Liver (tissue), 3 donors: ENCODE measurements at regions not wholly inside any gene's neighbourhood (a gene's known extent, or its start where the extent isn't known, plus 50 kb on each side); places are given as distances from the start of the nearest gene placed in this dataset.

Experiments used
- EGR1 ChIP-seq, 2 donors: IDR thresholded peaks; 2 replicates each; pipeline ENCODE4 v1.6.1; 2016 to 2018; ENCODE audit warnings: antibody characterized with exemption in 2 of 2, low read depth in 2 of 2
- FOXA1 ChIP-seq: IDR thresholded peaks from 2 replicates; pipeline ENCODE4 v1.6.1; 2016; ENCODE audit warnings: antibody characterized with exemption
- GABPA ChIP-seq, 2 donors: IDR thresholded peaks in 1 of 2; conservative IDR thresholded peaks in 1 of 2; 2 replicates each; pipeline ENCODE4 v1.6.1; 2016; ENCODE audit warnings: antibody characterized with exemption in 2 of 2, mild to moderate bottlenecking in 1 of 2, moderate library complexity in 1 of 2
- HNF4G ChIP-seq: IDR thresholded peaks from 2 replicates; pipeline ENCODE4 v1.6.1; 2016; ENCODE audit warnings: antibody characterized with exemption
- JUND ChIP-seq, 2 donors: IDR thresholded peaks; 2 replicates each; pipeline ENCODE4 v1.6.1; 2016; ENCODE audit warnings: antibody characterized with exemption in 2 of 2
- RAD21 ChIP-seq, 2 donors: IDR thresholded peaks; 2 replicates each; pipeline ENCODE4 v1.6.1; 2016; ENCODE audit warnings: antibody characterized with exemption in 2 of 2, mild to moderate bottlenecking in 2 of 2
- SP1 ChIP-seq: IDR thresholded peaks from 2 replicates; pipeline ENCODE4 v1.6.1; 2018; ENCODE audit warnings: antibody characterized with exemption, mild to moderate bottlenecking
- TAF1 ChIP-seq: conservative IDR thresholded peaks from 2 replicates; pipeline ENCODE4 v1.6.1; 2016; ENCODE audit warnings: antibody characterized with exemption, mild to moderate bottlenecking
- YY1 ChIP-seq: IDR thresholded peaks from 2 replicates; pipeline ENCODE4 v1.6.1; 2016; ENCODE audit warnings: antibody characterized with exemption, mild to moderate bottlenecking
- TF ChIP-seq, protein P1 (sequence below): fragments of 150-350 bp; IDR thresholded peaks from 2 replicates; pipeline ENCODE4 v1.5.1; 2017; ENCODE audit warnings: improper control_type of control experiment, low read depth, low read length; ENCODE audit not compliant: missing input control
- TF ChIP-seq, protein P2 (sequence below): IDR thresholded peaks from 2 replicates; pipeline ENCODE4 v1.6.1; 2016; ENCODE audit warnings: antibody characterized with exemption, mild to moderate bottlenecking
- TF ChIP-seq, protein P3 (sequence below): IDR thresholded peaks from 2 replicates; pipeline ENCODE4 v1.6.1; 2016; ENCODE audit warnings: antibody characterized with exemption
- TF ChIP-seq, protein P4 (sequence below): IDR thresholded peaks from 2 replicates; pipeline ENCODE4 v1.6.1; 2016; ENCODE audit warnings: antibody characterized with exemption
- TF ChIP-seq, protein P5 (sequence below): IDR thresholded peaks from 2 replicates; pipeline ENCODE4 v1.6.1; 2016; ENCODE audit warnings: antibody characterized with exemption
- donor health status: healthy.
- donor health status: healthy.

DNA sequence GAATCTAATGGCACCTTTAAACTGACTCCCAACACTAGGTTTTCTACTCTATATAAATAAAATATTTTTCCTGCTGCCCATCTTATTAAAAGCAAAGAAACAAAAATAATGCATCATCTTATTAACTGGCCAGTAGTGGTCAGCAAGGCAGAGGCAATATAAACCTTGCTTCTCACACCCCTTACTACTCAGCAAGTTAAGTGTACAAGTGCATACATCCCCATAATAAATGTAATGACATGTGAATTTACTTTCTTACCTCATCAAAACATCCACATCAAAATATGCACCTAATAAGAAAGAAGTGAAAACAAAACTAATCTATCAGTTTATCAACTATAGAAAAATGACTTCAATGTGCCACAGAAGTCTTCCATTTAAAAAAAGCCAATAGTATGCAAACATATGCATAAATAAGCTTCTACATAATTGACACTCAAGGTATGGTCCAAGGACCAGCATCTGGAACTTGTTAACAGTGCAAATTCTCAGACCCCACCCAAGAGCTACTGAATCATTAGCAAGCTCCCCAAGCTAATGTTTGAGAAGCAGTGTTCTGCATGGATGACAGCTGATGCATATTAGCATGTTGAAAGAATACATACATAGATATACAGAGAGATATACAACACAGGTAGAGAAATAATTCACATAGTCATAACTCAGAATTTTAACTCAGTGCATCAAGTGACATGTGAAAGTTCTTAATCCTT is 182.7 kb downstream of the C7orf25 start:
- TF ChIP-seq, protein P1, sequence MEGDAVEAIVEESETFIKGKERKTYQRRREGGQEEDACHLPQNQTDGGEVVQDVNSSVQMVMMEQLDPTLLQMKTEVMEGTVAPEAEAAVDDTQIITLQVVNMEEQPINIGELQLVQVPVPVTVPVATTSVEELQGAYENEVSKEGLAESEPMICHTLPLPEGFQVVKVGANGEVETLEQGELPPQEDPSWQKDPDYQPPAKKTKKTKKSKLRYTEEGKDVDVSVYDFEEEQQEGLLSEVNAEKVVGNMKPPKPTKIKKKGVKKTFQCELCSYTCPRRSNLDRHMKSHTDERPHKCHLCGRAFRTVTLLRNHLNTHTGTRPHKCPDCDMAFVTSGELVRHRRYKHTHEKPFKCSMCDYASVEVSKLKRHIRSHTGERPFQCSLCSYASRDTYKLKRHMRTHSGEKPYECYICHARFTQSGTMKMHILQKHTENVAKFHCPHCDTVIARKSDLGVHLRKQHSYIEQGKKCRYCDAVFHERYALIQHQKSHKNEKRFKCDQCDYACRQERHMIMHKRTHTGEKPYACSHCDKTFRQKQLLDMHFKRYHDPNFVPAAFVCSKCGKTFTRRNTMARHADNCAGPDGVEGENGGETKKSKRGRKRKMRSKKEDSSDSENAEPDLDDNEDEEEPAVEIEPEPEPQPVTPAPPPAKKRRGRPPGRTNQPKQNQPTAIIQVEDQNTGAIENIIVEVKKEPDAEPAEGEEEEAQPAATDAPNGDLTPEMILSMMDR = no peak
- TF ChIP-seq, protein P2, sequence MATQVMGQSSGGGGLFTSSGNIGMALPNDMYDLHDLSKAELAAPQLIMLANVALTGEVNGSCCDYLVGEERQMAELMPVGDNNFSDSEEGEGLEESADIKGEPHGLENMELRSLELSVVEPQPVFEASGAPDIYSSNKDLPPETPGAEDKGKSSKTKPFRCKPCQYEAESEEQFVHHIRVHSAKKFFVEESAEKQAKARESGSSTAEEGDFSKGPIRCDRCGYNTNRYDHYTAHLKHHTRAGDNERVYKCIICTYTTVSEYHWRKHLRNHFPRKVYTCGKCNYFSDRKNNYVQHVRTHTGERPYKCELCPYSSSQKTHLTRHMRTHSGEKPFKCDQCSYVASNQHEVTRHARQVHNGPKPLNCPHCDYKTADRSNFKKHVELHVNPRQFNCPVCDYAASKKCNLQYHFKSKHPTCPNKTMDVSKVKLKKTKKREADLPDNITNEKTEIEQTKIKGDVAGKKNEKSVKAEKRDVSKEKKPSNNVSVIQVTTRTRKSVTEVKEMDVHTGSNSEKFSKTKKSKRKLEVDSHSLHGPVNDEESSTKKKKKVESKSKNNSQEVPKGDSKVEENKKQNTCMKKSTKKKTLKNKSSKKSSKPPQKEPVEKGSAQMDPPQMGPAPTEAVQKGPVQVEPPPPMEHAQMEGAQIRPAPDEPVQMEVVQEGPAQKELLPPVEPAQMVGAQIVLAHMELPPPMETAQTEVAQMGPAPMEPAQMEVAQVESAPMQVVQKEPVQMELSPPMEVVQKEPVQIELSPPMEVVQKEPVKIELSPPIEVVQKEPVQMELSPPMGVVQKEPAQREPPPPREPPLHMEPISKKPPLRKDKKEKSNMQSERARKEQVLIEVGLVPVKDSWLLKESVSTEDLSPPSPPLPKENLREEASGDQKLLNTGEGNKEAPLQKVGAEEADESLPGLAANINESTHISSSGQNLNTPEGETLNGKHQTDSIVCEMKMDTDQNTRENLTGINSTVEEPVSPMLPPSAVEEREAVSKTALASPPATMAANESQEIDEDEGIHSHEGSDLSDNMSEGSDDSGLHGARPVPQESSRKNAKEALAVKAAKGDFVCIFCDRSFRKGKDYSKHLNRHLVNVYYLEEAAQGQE = no peak
- TF ChIP-seq SP1 (no peak), FOXA1 (no peak), TAF1 (no peak), EGR1 (IDR thresholded peaks at IDR 0.05; ENCODE audit: low read depth in 2 of 2) (no peak), RAD21 (IDR thresholded peaks at IDR 0.05) (no peak), GABPA (IDR thresholded peaks at IDR 0.05 in 1 of 2, conservative IDR thresholded peaks at IDR 0.05 in 1 of 2) (no peak), HNF4G (no peak), YY1 (no peak), JUND (IDR thresholded peaks at IDR 0.05) (no peak)
- TF ChIP-seq, protein P3, sequence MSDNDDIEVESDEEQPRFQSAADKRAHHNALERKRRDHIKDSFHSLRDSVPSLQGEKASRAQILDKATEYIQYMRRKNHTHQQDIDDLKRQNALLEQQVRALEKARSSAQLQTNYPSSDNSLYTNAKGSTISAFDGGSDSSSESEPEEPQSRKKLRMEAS = no peak
- TF ChIP-seq, protein P4, sequence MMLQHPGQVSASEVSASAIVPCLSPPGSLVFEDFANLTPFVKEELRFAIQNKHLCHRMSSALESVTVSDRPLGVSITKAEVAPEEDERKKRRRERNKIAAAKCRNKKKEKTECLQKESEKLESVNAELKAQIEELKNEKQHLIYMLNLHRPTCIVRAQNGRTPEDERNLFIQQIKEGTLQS = no peak
- TF ChIP-seq, protein P5, sequence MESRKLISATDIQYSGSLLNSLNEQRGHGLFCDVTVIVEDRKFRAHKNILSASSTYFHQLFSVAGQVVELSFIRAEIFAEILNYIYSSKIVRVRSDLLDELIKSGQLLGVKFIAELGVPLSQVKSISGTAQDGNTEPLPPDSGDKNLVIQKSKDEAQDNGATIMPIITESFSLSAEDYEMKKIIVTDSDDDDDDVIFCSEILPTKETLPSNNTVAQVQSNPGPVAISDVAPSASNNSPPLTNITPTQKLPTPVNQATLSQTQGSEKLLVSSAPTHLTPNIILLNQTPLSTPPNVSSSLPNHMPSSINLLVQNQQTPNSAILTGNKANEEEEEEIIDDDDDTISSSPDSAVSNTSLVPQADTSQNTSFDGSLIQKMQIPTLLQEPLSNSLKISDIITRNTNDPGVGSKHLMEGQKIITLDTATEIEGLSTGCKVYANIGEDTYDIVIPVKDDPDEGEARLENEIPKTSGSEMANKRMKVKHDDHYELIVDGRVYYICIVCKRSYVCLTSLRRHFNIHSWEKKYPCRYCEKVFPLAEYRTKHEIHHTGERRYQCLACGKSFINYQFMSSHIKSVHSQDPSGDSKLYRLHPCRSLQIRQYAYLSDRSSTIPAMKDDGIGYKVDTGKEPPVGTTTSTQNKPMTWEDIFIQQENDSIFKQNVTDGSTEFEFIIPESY = no peak
